ENCODE measurements at regions not wholly inside any gene's neighbourhood (a gene's known extent, or its start where the extent isn't known, plus 50 kb on each side); places are given as distances from the start of the nearest gene placed in this dataset.

GRCh38 chr16:64321066-64321465, 800.8 kb downstream of the CDH11 start:
- Histone ChIP-seq H3K9me3 (ENCODE audit: control insufficient read depth, insufficient read depth, low read length) (no peaks in the 10 kb centered on the region), H3K27me3 (ENCODE audit: control insufficient read depth, insufficient read depth, low read length) (no peaks in the 10 kb centered on the region), H3K4me3 (ENCODE audit: low read length) (no peak overlapping the region), H3K4me1 (ENCODE audit: control insufficient read depth, insufficient read depth, low read length) (no peaks in the 10 kb centered on the region), H3K36me3 (ENCODE audit: control insufficient read depth, insufficient read depth, low read length) (no peaks in the 10 kb centered on the region), H3K27ac (ENCODE audit: low read length) (no peak overlapping the region)
- no peak for DNase-seq (ENCODE audit: low read depth, low spot score)
- no CpG with 5 or more reads among the region's 1 CpG for WGBS (ENCODE audit: insufficient coverage, insufficient read length)

GRCh38 chr16:64317601-64318000, 804.3 kb downstream of the CDH11 start:
- WGBS (ENCODE audit: insufficient coverage, insufficient read length), result no CpG with 5 or more reads among the region's 1 CpG
- no peak for DNase-seq (ENCODE audit: low read depth, low spot score)
- Histone ChIP-seq H3K4me1 (ENCODE audit: control insufficient read depth, insufficient read depth, low read length) (no peaks in the 10 kb centered on the region), H3K9me3 (ENCODE audit: control insufficient read depth, insufficient read depth, low read length) (no peaks in the 10 kb centered on the region), H3K4me3 (ENCODE audit: low read length) (no peak overlapping the region), H3K27me3 (ENCODE audit: control insufficient read depth, insufficient read depth, low read length) (no peaks in the 10 kb centered on the region), H3K27ac (ENCODE audit: low read length) (no peak overlapping the region), H3K36me3 (ENCODE audit: control insufficient read depth, insufficient read depth, low read length) (no peaks in the 10 kb centered on the region)

- no peaks in the 10 kb centered on the region for H3K27me3 ChIP-seq (ENCODE audit: control insufficient read depth, insufficient read depth, low read length)
- no peaks in the 10 kb centered on the region for H3K4me1 ChIP-seq (ENCODE audit: control insufficient read depth, insufficient read depth, low read length)
- no peak for DNase-seq (ENCODE audit: low read depth, low spot score)
- H3K4me3 ChIP-seq (ENCODE audit: low read length), result no peak overlapping the region
- WGBS (ENCODE audit: insufficient coverage, insufficient read length), result no CpG with 5 or more reads among the region's 4 CpGs
- no peaks in the 10 kb centered on the region for H3K9me3 ChIP-seq (ENCODE audit: control insufficient read depth, insufficient read depth, low read length)
- H3K36me3 ChIP-seq (ENCODE audit: control insufficient read depth, insufficient read depth, low read length), result no peaks in the 10 kb centered on the region
- no peak overlapping the region for H3K27ac ChIP-seq (ENCODE audit: low read length)
Measured at GRCh38 chr16:64313726-64314125, 808.1 kb downstream of the CDH11 start.

- WGBS (ENCODE audit: insufficient coverage, insufficient read length), result 100% methylated on average over 1 of the region's 2 CpGs
- H3K4me3 ChIP-seq (ENCODE audit: low read length), result no peak overlapping the region
- H3K27me3 ChIP-seq (ENCODE audit: control insufficient read depth, insufficient read depth, low read length), result no peaks in the 10 kb centered on the region
- no peaks in the 10 kb centered on the region for H3K36me3 ChIP-seq (ENCODE audit: control insufficient read depth, insufficient read depth, low read length)
- H3K4me1 ChIP-seq (ENCODE audit: control insufficient read depth, insufficient read depth, low read length), result no peaks in the 10 kb centered on the region
- H3K9me3 ChIP-seq (ENCODE audit: control insufficient read depth, insufficient read depth, low read length), result no peaks in the 10 kb centered on the region
- no peak overlapping the region for H3K27ac ChIP-seq (ENCODE audit: low read length)
- DNase-seq (ENCODE audit: low read depth, low spot score), result no peak
Measured at GRCh38 chr16:64312980-64313379, 808.9 kb downstream of the CDH11 start.

GRCh38 chr16:64312292-64312691, 809.6 kb downstream of the CDH11 start:
- no peaks in the 10 kb centered on the region for H3K9me3 ChIP-seq (ENCODE audit: control insufficient read depth, insufficient read depth, low read length)
- H3K36me3 ChIP-seq (ENCODE audit: control insufficient read depth, insufficient read depth, low read length), result no peaks in the 10 kb centered on the region
- H3K4me1 ChIP-seq (ENCODE audit: control insufficient read depth, insufficient read depth, low read length), result no peaks in the 10 kb centered on the region
- H3K4me3 ChIP-seq (ENCODE audit: low read length), result no peak overlapping the region
- H3K27me3 ChIP-seq (ENCODE audit: control insufficient read depth, insufficient read depth, low read length), result no peaks in the 10 kb centered on the region
- DNase-seq (ENCODE audit: low read depth, low spot score), result no peak
- no peak overlapping the region for H3K27ac ChIP-seq (ENCODE audit: low read length)

- no peak for DNase-seq (ENCODE audit: low read depth, low spot score)
- no peaks in the 10 kb centered on the region for H3K36me3 ChIP-seq (ENCODE audit: control insufficient read depth, insufficient read depth, low read length)
- peaks cover 2% of the 10 kb centered on the region; the same call in 1 of the 2 replicates for H3K4me1 ChIP-seq (ENCODE audit: control insufficient read depth, insufficient read depth, low read length)
- H3K27ac ChIP-seq (ENCODE audit: low read length), result no peak overlapping the region
- WGBS (ENCODE audit: insufficient coverage, insufficient read length), result no CpG with 5 or more reads among the region's 1 CpG
- H3K4me3 ChIP-seq (ENCODE audit: low read length), result no peak overlapping the region
- no peaks in the 10 kb centered on the region for H3K27me3 ChIP-seq (ENCODE audit: control insufficient read depth, insufficient read depth, low read length)
- no peaks in the 10 kb centered on the region for H3K9me3 ChIP-seq (ENCODE audit: control insufficient read depth, insufficient read depth, low read length)
Measured at GRCh38 chr16:64311241-64311640, 810.6 kb downstream of the CDH11 start.

GRCh38 chr16:64309398-64310110, 812.3 kb downstream of the CDH11 start:
- no peak overlapping the region for H3K4me3 ChIP-seq (ENCODE audit: low read length)
- no peaks in the 10 kb centered on the region for H3K36me3 ChIP-seq (ENCODE audit: control insufficient read depth, insufficient read depth, low read length)
- no peak overlapping the region for H3K27ac ChIP-seq (ENCODE audit: low read length)
- no CpG with 5 or more reads among the region's 2 CpGs for WGBS (ENCODE audit: insufficient coverage, insufficient read length)
- H3K4me1 ChIP-seq (ENCODE audit: control insufficient read depth, insufficient read depth, low read length), result peaks cover 2% of the 10 kb centered on the region; the same call in 1 of the 2 replicates
- H3K9me3 ChIP-seq (ENCODE audit: control insufficient read depth, insufficient read depth, low read length), result no peaks in the 10 kb centered on the region
- no peak for DNase-seq (ENCODE audit: low read depth, low spot score)
- H3K27me3 ChIP-seq (ENCODE audit: control insufficient read depth, insufficient read depth, low read length), result no peaks in the 10 kb centered on the region

GRCh38 chr16:64308721-64309120, 813.1 kb downstream of the CDH11 start:
- Histone ChIP-seq H3K4me1 (ENCODE audit: control insufficient read depth, insufficient read depth, low read length) (peaks cover 2% of the 10 kb centered on the region; the same call in 1 of the 2 replicates), H3K36me3 (ENCODE audit: control insufficient read depth, insufficient read depth, low read length) (no peaks in the 10 kb centered on the region), H3K27me3 (ENCODE audit: control insufficient read depth, insufficient read depth, low read length) (no peaks in the 10 kb centered on the region), H3K9me3 (ENCODE audit: control insufficient read depth, insufficient read depth, low read length) (no peaks in the 10 kb centered on the region), H3K27ac (ENCODE audit: low read length) (no peak overlapping the region), H3K4me3 (ENCODE audit: low read length) (no peak overlapping the region)
- no CpG with 5 or more reads among the region's 3 CpGs for WGBS (ENCODE audit: insufficient coverage, insufficient read length)
- no peak for DNase-seq (ENCODE audit: low read depth, low spot score)

- WGBS (ENCODE audit: insufficient coverage, insufficient read length), result 100% methylated on average over 1 of the region's 2 CpGs
- Histone ChIP-seq H3K36me3 (ENCODE audit: control insufficient read depth, insufficient read depth, low read length) (no peaks in the 10 kb centered on the region), H3K4me3 (ENCODE audit: low read length) (no peak overlapping the region), H3K27ac (ENCODE audit: low read length) (no peak overlapping the region), H3K9me3 (ENCODE audit: control insufficient read depth, insufficient read depth, low read length) (no peaks in the 10 kb centered on the region), H3K4me1 (ENCODE audit: control insufficient read depth, insufficient read depth, low read length) (peaks cover 2% of the 10 kb centered on the region; the same call in 1 of the 2 replicates), H3K27me3 (ENCODE audit: control insufficient read depth, insufficient read depth, low read length) (no peaks in the 10 kb centered on the region)
- DNase-seq (ENCODE audit: low read depth, low spot score), result no peak
Measured at GRCh38 chr16:64307431-64307830, 814.4 kb downstream of the CDH11 start.

- H3K4me3 ChIP-seq (ENCODE audit: low read length), result no peak overlapping the region
- H3K36me3 ChIP-seq (ENCODE audit: control insufficient read depth, insufficient read depth, low read length), result no peaks in the 10 kb centered on the region
- WGBS (ENCODE audit: insufficient coverage, insufficient read length), result no CpG with 5 or more reads among the region's 1 CpG
- peaks cover 2% of the 10 kb centered on the region; the same call in 1 of the 2 replicates for H3K4me1 ChIP-seq (ENCODE audit: control insufficient read depth, insufficient read depth, low read length)
- no peaks in the 10 kb centered on the region for H3K27me3 ChIP-seq (ENCODE audit: control insufficient read depth, insufficient read depth, low read length)
- no peaks in the 10 kb centered on the region for H3K9me3 ChIP-seq (ENCODE audit: control insufficient read depth, insufficient read depth, low read length)
- no peak overlapping the region for H3K27ac ChIP-seq (ENCODE audit: low read length)
- no peak for DNase-seq (ENCODE audit: low read depth, low spot score)
Measured at GRCh38 chr16:64305663-64306062, 816.2 kb downstream of the CDH11 start.

- no CpG with 5 or more reads among the region's 2 CpGs for WGBS (ENCODE audit: insufficient coverage, insufficient read length)
- DNase-seq (ENCODE audit: low read depth, low spot score), result no peak
- H3K9me3 ChIP-seq (ENCODE audit: control insufficient read depth, insufficient read depth, low read length), result no peaks in the 10 kb centered on the region
- H3K4me1 ChIP-seq (ENCODE audit: control insufficient read depth, insufficient read depth, low read length), result peaks cover 2% of the 10 kb centered on the region; the same call in 1 of the 2 replicates
- no peak overlapping the region for H3K27ac ChIP-seq (ENCODE audit: low read length)
- no peaks in the 10 kb centered on the region for H3K27me3 ChIP-seq (ENCODE audit: control insufficient read depth, insufficient read depth, low read length)
- H3K36me3 ChIP-seq (ENCODE audit: control insufficient read depth, insufficient read depth, low read length), result no peaks in the 10 kb centered on the region
- H3K4me3 ChIP-seq (ENCODE audit: low read length), result no peak overlapping the region
Measured at GRCh38 chr16:64304951-64305350, 816.9 kb downstream of the CDH11 start.
